ENCODE measurements at regions not wholly inside any gene's neighbourhood (a gene's known extent, or its start where the extent isn't known, plus 50 kb on each side); places are given as distances from the start of the nearest gene placed in this dataset.

DNA sequence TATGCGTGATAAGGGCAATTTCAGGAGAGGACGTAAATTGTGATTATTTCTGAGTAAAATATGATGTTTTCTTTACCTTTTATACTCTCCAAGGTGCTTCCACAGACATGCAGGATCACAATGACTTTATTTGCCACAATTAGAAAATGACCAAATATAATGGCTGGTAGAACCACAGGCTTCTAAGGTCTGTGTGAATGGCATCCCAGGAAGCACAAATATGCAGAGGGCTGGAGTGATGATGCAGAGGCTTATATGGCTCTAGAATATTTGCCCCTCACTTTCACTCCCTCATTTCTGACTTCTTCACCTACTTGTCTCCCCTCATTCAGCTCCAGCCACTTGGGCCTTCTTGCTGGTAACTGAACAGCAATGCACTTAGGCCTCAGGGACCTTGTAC is 502.1 kb upstream of the MAP3K7 start:
- no peak for DNase-seq (ENCODE audit: low spot score)
- no peaks in the 10 kb centered on the region for H3K4me1 ChIP-seq (ENCODE audit: control insufficient read depth in 4 of 4, insufficient read depth in 4 of 4, low read length in 3 of 4)
- H3K27ac ChIP-seq (ENCODE audit: low read depth in 1 of 2, low read length in 2 of 2) = no peak overlapping the region
- no peak for TF ChIP-seq FOXA2 (IDR thresholded peaks at IDR 0.05)
- TF ChIP-seq GABPA (IDR thresholded peaks at IDR 0.05 in 1 of 2, conservative IDR thresholded peaks at IDR 0.05 in 1 of 2) = no peak
- TF ChIP-seq, protein P1, sequence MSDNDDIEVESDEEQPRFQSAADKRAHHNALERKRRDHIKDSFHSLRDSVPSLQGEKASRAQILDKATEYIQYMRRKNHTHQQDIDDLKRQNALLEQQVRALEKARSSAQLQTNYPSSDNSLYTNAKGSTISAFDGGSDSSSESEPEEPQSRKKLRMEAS (IDR thresholded peaks at IDR 0.05) = no peak
- TF ChIP-seq, protein P2, sequence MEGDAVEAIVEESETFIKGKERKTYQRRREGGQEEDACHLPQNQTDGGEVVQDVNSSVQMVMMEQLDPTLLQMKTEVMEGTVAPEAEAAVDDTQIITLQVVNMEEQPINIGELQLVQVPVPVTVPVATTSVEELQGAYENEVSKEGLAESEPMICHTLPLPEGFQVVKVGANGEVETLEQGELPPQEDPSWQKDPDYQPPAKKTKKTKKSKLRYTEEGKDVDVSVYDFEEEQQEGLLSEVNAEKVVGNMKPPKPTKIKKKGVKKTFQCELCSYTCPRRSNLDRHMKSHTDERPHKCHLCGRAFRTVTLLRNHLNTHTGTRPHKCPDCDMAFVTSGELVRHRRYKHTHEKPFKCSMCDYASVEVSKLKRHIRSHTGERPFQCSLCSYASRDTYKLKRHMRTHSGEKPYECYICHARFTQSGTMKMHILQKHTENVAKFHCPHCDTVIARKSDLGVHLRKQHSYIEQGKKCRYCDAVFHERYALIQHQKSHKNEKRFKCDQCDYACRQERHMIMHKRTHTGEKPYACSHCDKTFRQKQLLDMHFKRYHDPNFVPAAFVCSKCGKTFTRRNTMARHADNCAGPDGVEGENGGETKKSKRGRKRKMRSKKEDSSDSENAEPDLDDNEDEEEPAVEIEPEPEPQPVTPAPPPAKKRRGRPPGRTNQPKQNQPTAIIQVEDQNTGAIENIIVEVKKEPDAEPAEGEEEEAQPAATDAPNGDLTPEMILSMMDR (IDR thresholded peaks at IDR 0.05; ENCODE audit: low read depth, low read length, missing input control) = no peak
- TF ChIP-seq RAD21 (IDR thresholded peaks at IDR 0.05) = no peak
- TF ChIP-seq, protein P3, sequence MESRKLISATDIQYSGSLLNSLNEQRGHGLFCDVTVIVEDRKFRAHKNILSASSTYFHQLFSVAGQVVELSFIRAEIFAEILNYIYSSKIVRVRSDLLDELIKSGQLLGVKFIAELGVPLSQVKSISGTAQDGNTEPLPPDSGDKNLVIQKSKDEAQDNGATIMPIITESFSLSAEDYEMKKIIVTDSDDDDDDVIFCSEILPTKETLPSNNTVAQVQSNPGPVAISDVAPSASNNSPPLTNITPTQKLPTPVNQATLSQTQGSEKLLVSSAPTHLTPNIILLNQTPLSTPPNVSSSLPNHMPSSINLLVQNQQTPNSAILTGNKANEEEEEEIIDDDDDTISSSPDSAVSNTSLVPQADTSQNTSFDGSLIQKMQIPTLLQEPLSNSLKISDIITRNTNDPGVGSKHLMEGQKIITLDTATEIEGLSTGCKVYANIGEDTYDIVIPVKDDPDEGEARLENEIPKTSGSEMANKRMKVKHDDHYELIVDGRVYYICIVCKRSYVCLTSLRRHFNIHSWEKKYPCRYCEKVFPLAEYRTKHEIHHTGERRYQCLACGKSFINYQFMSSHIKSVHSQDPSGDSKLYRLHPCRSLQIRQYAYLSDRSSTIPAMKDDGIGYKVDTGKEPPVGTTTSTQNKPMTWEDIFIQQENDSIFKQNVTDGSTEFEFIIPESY (IDR thresholded peaks at IDR 0.05) = no peak
- TF ChIP-seq HNF4A (conservative IDR thresholded peaks at IDR 0.05) = no peak
- no peak for TF ChIP-seq HNF4G (IDR thresholded peaks at IDR 0.05)
- no peak for TF ChIP-seq FOXA1 (IDR thresholded peaks at IDR 0.05)
- TF ChIP-seq SP1 (IDR thresholded peaks at IDR 0.05) = no peak
- TF ChIP-seq TAF1 (conservative IDR thresholded peaks at IDR 0.05) = no peak
- TF ChIP-seq YY1 (IDR thresholded peaks at IDR 0.05) = no peak
- TF ChIP-seq, protein P4, sequence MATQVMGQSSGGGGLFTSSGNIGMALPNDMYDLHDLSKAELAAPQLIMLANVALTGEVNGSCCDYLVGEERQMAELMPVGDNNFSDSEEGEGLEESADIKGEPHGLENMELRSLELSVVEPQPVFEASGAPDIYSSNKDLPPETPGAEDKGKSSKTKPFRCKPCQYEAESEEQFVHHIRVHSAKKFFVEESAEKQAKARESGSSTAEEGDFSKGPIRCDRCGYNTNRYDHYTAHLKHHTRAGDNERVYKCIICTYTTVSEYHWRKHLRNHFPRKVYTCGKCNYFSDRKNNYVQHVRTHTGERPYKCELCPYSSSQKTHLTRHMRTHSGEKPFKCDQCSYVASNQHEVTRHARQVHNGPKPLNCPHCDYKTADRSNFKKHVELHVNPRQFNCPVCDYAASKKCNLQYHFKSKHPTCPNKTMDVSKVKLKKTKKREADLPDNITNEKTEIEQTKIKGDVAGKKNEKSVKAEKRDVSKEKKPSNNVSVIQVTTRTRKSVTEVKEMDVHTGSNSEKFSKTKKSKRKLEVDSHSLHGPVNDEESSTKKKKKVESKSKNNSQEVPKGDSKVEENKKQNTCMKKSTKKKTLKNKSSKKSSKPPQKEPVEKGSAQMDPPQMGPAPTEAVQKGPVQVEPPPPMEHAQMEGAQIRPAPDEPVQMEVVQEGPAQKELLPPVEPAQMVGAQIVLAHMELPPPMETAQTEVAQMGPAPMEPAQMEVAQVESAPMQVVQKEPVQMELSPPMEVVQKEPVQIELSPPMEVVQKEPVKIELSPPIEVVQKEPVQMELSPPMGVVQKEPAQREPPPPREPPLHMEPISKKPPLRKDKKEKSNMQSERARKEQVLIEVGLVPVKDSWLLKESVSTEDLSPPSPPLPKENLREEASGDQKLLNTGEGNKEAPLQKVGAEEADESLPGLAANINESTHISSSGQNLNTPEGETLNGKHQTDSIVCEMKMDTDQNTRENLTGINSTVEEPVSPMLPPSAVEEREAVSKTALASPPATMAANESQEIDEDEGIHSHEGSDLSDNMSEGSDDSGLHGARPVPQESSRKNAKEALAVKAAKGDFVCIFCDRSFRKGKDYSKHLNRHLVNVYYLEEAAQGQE (IDR thresholded peaks at IDR 0.05) = no peak
- TF ChIP-seq, protein P5, sequence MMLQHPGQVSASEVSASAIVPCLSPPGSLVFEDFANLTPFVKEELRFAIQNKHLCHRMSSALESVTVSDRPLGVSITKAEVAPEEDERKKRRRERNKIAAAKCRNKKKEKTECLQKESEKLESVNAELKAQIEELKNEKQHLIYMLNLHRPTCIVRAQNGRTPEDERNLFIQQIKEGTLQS (IDR thresholded peaks at IDR 0.05) = no peak
- no peak for TF ChIP-seq EGR1 (IDR thresholded peaks at IDR 0.05; ENCODE audit: low read depth in 2 of 2)
- no peak for TF ChIP-seq RXRA (IDR thresholded peaks at IDR 0.05)
- TF ChIP-seq JUND (IDR thresholded peaks at IDR 0.05) = no peak
- no peak for TF ChIP-seq NR2F2 (IDR thresholded peaks at IDR 0.05)
- no peaks in the 10 kb centered on the region for H3K9me3 ChIP-seq (ENCODE audit: control insufficient read depth in 4 of 4, low read length in 3 of 4)
- H3K36me3 ChIP-seq (ENCODE audit: control insufficient read depth in 4 of 4, insufficient read depth in 3 of 4, low read depth in 1 of 4, low read length in 3 of 4) = no peaks in the 10 kb centered on the region
- no peak overlapping the region for H3K9ac ChIP-seq (ENCODE audit: low read depth in 1 of 2, low read length in 2 of 2)
- 79% methylated on average over 2 of the region's 2 CpGs for WGBS
- H3K27me3 ChIP-seq (ENCODE audit: control insufficient read depth in 4 of 4, insufficient read depth in 4 of 4, low read length in 3 of 4) = no peaks in the 10 kb centered on the region
- no peak overlapping the region for H3K4me3 ChIP-seq (ENCODE audit: low read depth in 1 of 3, low read length in 3 of 3)

Data from liver (tissue), 8 donors.